Thyroid gland (tissue), 4 donors: ENCODE measurements at regions not wholly inside any gene's neighbourhood (a gene's known extent, or its start where the extent isn't known, plus 50 kb on each side); places are given as distances from the start of the nearest gene placed in this dataset.

Experiments
- CTCF ChIP-seq, 6 experiments: fragments of 200-600 bp in 3 of 6; fragments of 450-650 bp in 3 of 6; sonication (generic) in 3 of 6; IDR thresholded peaks; one replicate each; pipeline ENCODE4 v1.5.1; 2016 to 2019; ENCODE audit warnings: antibody characterized with exemption in 6 of 6, mild to moderate bottlenecking in 2 of 6, inconsistent platforms in 1 of 6, moderate library complexity in 1 of 6
- POLR2A ChIP-seq, 2 donors: fragments of 450-650 bp; IDR thresholded peaks; one replicate each; pipeline ENCODE4 v1.6.1; 2017; ENCODE audit warnings: antibody characterized with exemption in 2 of 2, mild to moderate bottlenecking in 2 of 2, moderate library complexity in 1 of 2

DNA sequence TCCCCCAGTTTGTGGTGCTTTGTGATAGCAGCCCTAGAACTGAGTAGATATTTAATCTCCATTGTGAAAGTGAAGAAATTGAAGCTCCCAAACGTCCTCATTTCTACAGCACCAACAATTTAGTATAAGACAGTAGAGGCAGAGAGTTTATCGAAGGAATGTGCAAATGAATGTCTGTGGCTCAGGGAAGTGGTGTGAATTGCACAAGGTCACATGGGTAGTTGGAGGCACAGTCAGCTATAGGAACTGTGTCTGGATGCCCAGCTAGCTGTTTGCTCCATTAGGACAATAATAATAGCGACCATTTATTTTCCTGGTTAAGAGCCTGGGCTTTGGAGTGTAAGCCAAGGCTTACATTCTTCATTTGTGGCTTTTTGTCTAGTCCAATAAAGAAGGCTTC lies 144.4 kb upstream of the USP24 start:
- TF ChIP-seq CTCF (IDR thresholded peaks at IDR 0.05) (no peak), POLR2A (IDR thresholded peaks at IDR 0.05) (no peak)
